OCI-LY1 (cell line): ENCODE measurements at regions not wholly inside any gene's neighbourhood (a gene's known extent, or its start where the extent isn't known, plus 50 kb on each side); places are given as distances from the start of the nearest gene placed in this dataset.

Experiments
- H2AFZ ChIP-seq: fragments of 200-600 bp; sonication (generic), shearing (Covaris generic); 2 replicates; pipeline ENCODE4 v1.6.0; 2014; ENCODE audit warnings: antibody characterized with exemption, mild to moderate bottlenecking, low read length
- H3F3A ChIP-seq: fragments of 200-600 bp; sonication (generic), shearing (Covaris generic); 2 replicates; pipeline ENCODE4 v1.6.0; 2014; ENCODE audit warnings: mild to moderate bottlenecking, antibody characterized with exemption, low read length, moderate library complexity; ENCODE audit not compliant: insufficient read depth
- H3K27ac ChIP-seq: fragments of 200-600 bp; sonication (generic); 2 replicates; pipeline ENCODE4 v1.5.1; 2014; ENCODE audit warnings: low read length, mixed run types, mild to moderate bottlenecking, low read depth; ENCODE audit not compliant: poor library complexity, severe bottlenecking
- H3K27me3 ChIP-seq: fragments of 200-600 bp; sonication (generic); 2 replicates; pipeline ENCODE4 v1.6.0; 2014; ENCODE audit warnings: antibody characterized with exemption, mild to moderate bottlenecking, low read length, moderate library complexity; ENCODE audit not compliant: insufficient read depth
- H3K36me3 ChIP-seq: fragments of 200-600 bp; sonication (generic); 2 replicates; pipeline ENCODE4 v1.6.1; 2014; ENCODE audit warnings: mild to moderate bottlenecking, antibody characterized with exemption, low read length, moderate library complexity, mixed read lengths; ENCODE audit not compliant: insufficient read depth
- H3K4me1 ChIP-seq: fragments of 200-600 bp; sonication (generic); 2 replicates; pipeline ENCODE4 v1.5.1; 2014; ENCODE audit warnings: mild to moderate bottlenecking, low read length, moderate library complexity; ENCODE audit not compliant: insufficient read depth, severe bottlenecking
- H3K4me2 ChIP-seq: fragments of 200-600 bp; sonication (generic), shearing (Covaris generic); 2 replicates; pipeline ENCODE4 v1.6.1; 2014; ENCODE audit warnings: low read length
- H3K4me3 ChIP-seq: fragments of 200-600 bp; sonication (generic); 2 replicates; pipeline ENCODE4 v1.5.1; 2014; ENCODE audit warnings: low read length, low read depth, mild to moderate bottlenecking, mixed read lengths; ENCODE audit not compliant: poor library complexity, severe bottlenecking
- H3K79me2 ChIP-seq: fragments of 200-600 bp; shearing (Covaris generic); 2 replicates; pipeline ENCODE4 v1.6.1; 2016; ENCODE audit warnings: mixed run types, low read length, mixed read lengths; ENCODE audit not compliant: insufficient read depth
- H3K9ac ChIP-seq: fragments of 200-600 bp; sonication (generic), shearing (Covaris generic); 2 replicates; pipeline ENCODE4 v1.6.1; 2014; ENCODE audit warnings: mild to moderate bottlenecking, low read length, mixed read lengths
- H3K9me2 ChIP-seq: fragments of 200-600 bp; sonication (generic), shearing (Covaris generic); 2 replicates; pipeline ENCODE4 v1.6.1; 2014; ENCODE audit warnings: low read depth, mild to moderate bottlenecking, low read length, mixed read lengths
- H3K9me3 ChIP-seq: fragments of 200-600 bp; shearing (Covaris generic); 2 replicates; pipeline ENCODE4 v1.6.1; 2014; ENCODE audit warnings: low read length, mixed read lengths
- H4K20me1 ChIP-seq: fragments of 200-600 bp; sonication (generic), shearing (Covaris generic); 2 replicates; pipeline ENCODE4 v1.6.0; 2016; ENCODE audit warnings: mild to moderate bottlenecking, low read length; ENCODE audit not compliant: insufficient read depth
- CTCF ChIP-seq: fragments of 200-600 bp; sonication (generic), shearing (Covaris generic); IDR thresholded peaks from 2 replicates; pipeline ENCODE4 v1.5.1; 2017; ENCODE audit warnings: mild to moderate bottlenecking, antibody characterized with exemption, low read length, moderate library complexity, mixed read lengths
- EZH2 ChIP-seq: fragments of 200-600 bp; sonication (generic), shearing (Covaris generic); IDR thresholded peaks from 2 replicates; pipeline ENCODE4 v1.8.0; 2017; ENCODE audit warnings: borderline replicate concordance, mixed run types, mild to moderate bottlenecking, antibody characterized with exemption, low read length, moderate library complexity, mixed read lengths

GRCh38 chr20:21918398-21918797 is 212.9 kb downstream of the PAX1 start:
- no peaks in the 10 kb centered on the region for H3K36me3 ChIP-seq
- H3F3A ChIP-seq, result no peaks in the 10 kb centered on the region
- no peaks in the 10 kb centered on the region for H3K27me3 ChIP-seq
- H3K4me2 ChIP-seq, result no peak overlapping the region
- no peak for TF ChIP-seq CTCF
- no peak for TF ChIP-seq EZH2
- no peak overlapping the region for H3K4me3 ChIP-seq
- no peak overlapping the region for H3K27ac ChIP-seq
- H3K79me2 ChIP-seq, result no peaks in the 10 kb centered on the region
- H4K20me1 ChIP-seq, result no peaks in the 10 kb centered on the region
- H3K9ac ChIP-seq, result no peak overlapping the region
- H3K9me3 ChIP-seq, result no peaks in the 10 kb centered on the region
- H2AFZ ChIP-seq, result no peak overlapping the region
- no peaks in the 10 kb centered on the region for H3K9me2 ChIP-seq
- H3K4me1 ChIP-seq, result no peaks in the 10 kb centered on the region

DNA sequence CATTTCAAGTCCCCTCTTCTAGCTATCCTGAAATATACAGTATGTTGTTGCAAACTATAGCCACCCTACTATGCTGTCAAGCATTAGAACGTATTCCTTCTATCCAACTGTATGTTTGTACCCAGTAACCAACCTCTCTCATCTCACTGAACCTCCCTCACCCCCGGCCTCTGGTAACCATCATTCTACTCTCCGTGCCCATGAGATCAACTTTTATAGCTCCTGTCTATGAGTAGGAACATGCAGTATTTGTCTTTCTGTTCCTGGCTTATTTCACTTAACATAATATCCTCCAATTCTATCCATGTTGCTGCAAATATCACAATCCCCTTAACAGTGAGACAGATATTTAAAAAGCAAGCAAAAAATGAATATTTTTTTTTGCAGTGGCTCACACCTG is 196.9 kb downstream of the PAX1 start:
- Histone ChIP-seq H3K36me3 (no peaks in the 10 kb centered on the region), H3F3A (no peaks in the 10 kb centered on the region), H3K9ac (no peak overlapping the region), H3K9me3 (no peaks in the 10 kb centered on the region), H3K27ac (no peak overlapping the region), H3K4me2 (no peak overlapping the region), H3K4me1 (no peaks in the 10 kb centered on the region), H4K20me1 (no peaks in the 10 kb centered on the region), H3K4me3 (no peak overlapping the region), H3K27me3 (no peaks in the 10 kb centered on the region), H3K79me2 (no peaks in the 10 kb centered on the region), H3K9me2 (no peaks in the 10 kb centered on the region), H2AFZ (no peak overlapping the region)
- TF ChIP-seq CTCF (no peak), EZH2 (no peak)

- TF ChIP-seq EZH2 (no peak), CTCF (no peak)
- Histone ChIP-seq H2AFZ (no peak overlapping the region), H3K4me3 (no peak overlapping the region), H3K9ac (no peak overlapping the region), H3K9me2 (no peaks in the 10 kb centered on the region), H3F3A (no peaks in the 10 kb centered on the region), H4K20me1 (no peaks in the 10 kb centered on the region), H3K36me3 (no peaks in the 10 kb centered on the region), H3K27me3 (no peaks in the 10 kb centered on the region), H3K4me1 (no peaks in the 10 kb centered on the region), H3K79me2 (no peaks in the 10 kb centered on the region), H3K27ac (no peak overlapping the region), H3K4me2 (no peak overlapping the region), H3K9me3 (no peaks in the 10 kb centered on the region)
Observed at GRCh38 chr20:21901470-21902275, 196.2 kb downstream of the PAX1 start.
